ENCODE measurements at regions not wholly inside any gene's neighbourhood (a gene's known extent, or its start where the extent isn't known, plus 50 kb on each side); places are given as distances from the start of the nearest gene placed in this dataset.

- TF ChIP-seq EP300 (IDR thresholded peaks at IDR 0.05) (no peak), CTCF (IDR thresholded peaks at IDR 0.05) (no peak), POLR2A (IDR thresholded peaks at IDR 0.05) (no peak)
These were observed 147.1 kb downstream of the OR2B2 start for GRCh38 chr6:27765028-27765590.

All from gastroesophageal sphincter (tissue), 3 donors.